ENCODE measurements at regions not wholly inside any gene's neighbourhood (a gene's known extent, or its start where the extent isn't known, plus 50 kb on each side); places are given as distances from the start of the nearest gene placed in this dataset.

DNA sequence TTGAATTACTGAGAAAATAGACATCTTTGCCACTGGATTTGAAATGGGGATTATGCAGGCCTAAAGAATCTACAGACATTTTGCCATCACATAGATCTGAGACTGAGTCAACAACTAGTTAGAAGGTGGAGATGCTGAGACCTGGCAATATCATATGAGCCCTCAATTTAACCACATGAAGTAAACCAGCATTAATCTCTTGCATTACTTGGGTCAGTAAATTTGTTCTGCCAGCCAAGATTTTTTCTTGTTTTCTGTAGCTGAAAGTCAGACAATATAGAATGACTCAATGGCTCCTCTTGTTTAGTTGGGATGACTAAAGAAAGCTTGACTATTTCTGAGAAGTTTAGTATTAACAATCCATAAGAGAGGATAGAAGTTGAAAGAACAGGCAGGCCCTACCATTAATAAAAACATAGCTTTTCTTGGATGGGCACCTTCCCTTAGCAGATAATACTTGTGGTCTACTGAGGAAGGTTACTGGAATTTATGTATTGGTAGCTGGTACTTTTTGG is 396.7 kb upstream of the SORCS1 start:
- no peak for ATAC-seq
- no peak for DNase-seq (ENCODE audit: low spot score)
- no peaks in the 10 kb centered on the region for H3K4me1 Mint-ChIP-seq
- CTCF ChIA-PET = interaction anchor here (0.9 kb wide), 1 partner anchor 12 kb away, joined by 3 read pairs; no protein-coding TSS in a partner anchor
- TF ChIP-seq, protein P1, sequence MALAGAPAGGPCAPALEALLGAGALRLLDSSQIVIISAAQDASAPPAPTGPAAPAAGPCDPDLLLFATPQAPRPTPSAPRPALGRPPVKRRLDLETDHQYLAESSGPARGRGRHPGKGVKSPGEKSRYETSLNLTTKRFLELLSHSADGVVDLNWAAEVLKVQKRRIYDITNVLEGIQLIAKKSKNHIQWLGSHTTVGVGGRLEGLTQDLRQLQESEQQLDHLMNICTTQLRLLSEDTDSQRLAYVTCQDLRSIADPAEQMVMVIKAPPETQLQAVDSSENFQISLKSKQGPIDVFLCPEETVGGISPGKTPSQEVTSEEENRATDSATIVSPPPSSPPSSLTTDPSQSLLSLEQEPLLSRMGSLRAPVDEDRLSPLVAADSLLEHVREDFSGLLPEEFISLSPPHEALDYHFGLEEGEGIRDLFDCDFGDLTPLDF (CRISPR knock-in tag; IDR thresholded peaks at IDR 0.05) = no peak
- TF ChIP-seq IRF2 (CRISPR knock-in tag; IDR thresholded peaks at IDR 0.05; ENCODE audit: borderline replicate concordance, low read depth) = no peak
- no peak for TF ChIP-seq NR3C1 (CRISPR knock-in tag; conservative IDR thresholded peaks at IDR 0.05; ENCODE audit: low read depth)
- TF ChIP-seq GRHL2 (CRISPR knock-in tag; IDR thresholded peaks at IDR 0.05; ENCODE audit: insufficient replicate concordance, severe bottlenecking) = no peak
- TF ChIP-seq, protein P2, sequence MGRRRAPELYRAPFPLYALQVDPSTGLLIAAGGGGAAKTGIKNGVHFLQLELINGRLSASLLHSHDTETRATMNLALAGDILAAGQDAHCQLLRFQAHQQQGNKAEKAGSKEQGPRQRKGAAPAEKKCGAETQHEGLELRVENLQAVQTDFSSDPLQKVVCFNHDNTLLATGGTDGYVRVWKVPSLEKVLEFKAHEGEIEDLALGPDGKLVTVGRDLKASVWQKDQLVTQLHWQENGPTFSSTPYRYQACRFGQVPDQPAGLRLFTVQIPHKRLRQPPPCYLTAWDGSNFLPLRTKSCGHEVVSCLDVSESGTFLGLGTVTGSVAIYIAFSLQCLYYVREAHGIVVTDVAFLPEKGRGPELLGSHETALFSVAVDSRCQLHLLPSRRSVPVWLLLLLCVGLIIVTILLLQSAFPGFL (CRISPR knock-in tag; IDR thresholded peaks at IDR 0.05; ENCODE audit: borderline replicate concordance) = no peak
- TF ChIP-seq JAZF1 (CRISPR knock-in tag; IDR thresholded peaks at IDR 0.05) = no peak
- TF ChIP-seq ZNF219 (CRISPR knock-in tag; IDR thresholded peaks at IDR 0.05; ENCODE audit: borderline replicate concordance) = no peak
- no peak for TF ChIP-seq SP1 (CRISPR knock-in tag; conservative IDR thresholded peaks at IDR 0.05)
- H3K27me3 Mint-ChIP-seq (ENCODE audit: low read depth) = no peaks in the 10 kb centered on the region
- H3K9me3 Mint-ChIP-seq = peaks cover 9% of the 10 kb centered on the region
- no peak overlapping the region for H3K27ac Mint-ChIP-seq
- no peak overlapping the region for H3K4me3 Mint-ChIP-seq
- H3K36me3 Mint-ChIP-seq = peaks cover 6% of the 10 kb centered on the region
- POLR2A ChIA-PET = no interaction called here

DNA sequence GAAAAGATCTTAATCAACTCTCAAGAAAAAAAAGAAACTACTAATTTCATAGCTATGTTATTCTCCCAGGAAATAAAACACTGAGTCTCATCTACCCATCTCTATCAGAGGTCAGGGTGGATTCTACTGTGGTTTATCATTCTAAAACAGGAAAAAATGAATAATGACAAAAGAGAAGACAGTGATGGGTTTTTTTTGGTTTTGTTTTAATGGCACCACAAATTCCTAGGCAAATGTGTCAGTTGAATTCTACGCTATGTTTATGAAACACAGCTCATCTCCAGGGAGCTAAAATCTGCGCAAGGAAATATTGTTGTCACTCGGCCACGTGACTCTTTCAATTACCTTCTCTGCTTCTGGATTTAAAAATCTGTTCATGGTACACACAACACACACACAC is 393.4 kb upstream of the SORCS1 start:
- TF ChIP-seq, protein P3, sequence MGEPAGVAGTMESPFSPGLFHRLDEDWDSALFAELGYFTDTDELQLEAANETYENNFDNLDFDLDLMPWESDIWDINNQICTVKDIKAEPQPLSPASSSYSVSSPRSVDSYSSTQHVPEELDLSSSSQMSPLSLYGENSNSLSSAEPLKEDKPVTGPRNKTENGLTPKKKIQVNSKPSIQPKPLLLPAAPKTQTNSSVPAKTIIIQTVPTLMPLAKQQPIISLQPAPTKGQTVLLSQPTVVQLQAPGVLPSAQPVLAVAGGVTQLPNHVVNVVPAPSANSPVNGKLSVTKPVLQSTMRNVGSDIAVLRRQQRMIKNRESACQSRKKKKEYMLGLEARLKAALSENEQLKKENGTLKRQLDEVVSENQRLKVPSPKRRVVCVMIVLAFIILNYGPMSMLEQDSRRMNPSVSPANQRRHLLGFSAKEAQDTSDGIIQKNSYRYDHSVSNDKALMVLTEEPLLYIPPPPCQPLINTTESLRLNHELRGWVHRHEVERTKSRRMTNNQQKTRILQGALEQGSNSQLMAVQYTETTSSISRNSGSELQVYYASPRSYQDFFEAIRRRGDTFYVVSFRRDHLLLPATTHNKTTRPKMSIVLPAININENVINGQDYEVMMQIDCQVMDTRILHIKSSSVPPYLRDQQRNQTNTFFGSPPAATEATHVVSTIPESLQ (CRISPR knock-in tag; IDR thresholded peaks at IDR 0.05) = no peak
- TF ChIP-seq CBFB (CRISPR knock-in tag; IDR thresholded peaks at IDR 0.05; ENCODE audit: low read depth) = no peak
- TF ChIP-seq TEAD1 (CRISPR knock-in tag; IDR thresholded peaks at IDR 0.05) = no peak
- TF ChIP-seq TEAD4 (CRISPR knock-in tag; IDR thresholded peaks at IDR 0.05) = no peak
- TF ChIP-seq, protein P4, sequence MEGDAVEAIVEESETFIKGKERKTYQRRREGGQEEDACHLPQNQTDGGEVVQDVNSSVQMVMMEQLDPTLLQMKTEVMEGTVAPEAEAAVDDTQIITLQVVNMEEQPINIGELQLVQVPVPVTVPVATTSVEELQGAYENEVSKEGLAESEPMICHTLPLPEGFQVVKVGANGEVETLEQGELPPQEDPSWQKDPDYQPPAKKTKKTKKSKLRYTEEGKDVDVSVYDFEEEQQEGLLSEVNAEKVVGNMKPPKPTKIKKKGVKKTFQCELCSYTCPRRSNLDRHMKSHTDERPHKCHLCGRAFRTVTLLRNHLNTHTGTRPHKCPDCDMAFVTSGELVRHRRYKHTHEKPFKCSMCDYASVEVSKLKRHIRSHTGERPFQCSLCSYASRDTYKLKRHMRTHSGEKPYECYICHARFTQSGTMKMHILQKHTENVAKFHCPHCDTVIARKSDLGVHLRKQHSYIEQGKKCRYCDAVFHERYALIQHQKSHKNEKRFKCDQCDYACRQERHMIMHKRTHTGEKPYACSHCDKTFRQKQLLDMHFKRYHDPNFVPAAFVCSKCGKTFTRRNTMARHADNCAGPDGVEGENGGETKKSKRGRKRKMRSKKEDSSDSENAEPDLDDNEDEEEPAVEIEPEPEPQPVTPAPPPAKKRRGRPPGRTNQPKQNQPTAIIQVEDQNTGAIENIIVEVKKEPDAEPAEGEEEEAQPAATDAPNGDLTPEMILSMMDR (IDR thresholded peaks at IDR 0.05) = no peak
- TF ChIP-seq RORB (CRISPR knock-in tag; IDR thresholded peaks at IDR 0.05) = no peak
- no peak for TF ChIP-seq JUN (CRISPR knock-in tag; IDR thresholded peaks at IDR 0.05)
- TF ChIP-seq PRRX2 (CRISPR knock-in tag; IDR thresholded peaks at IDR 0.05) = no peak
- TF ChIP-seq MYBL2 (CRISPR knock-in tag; IDR thresholded peaks at IDR 0.05) = no peak
- TF ChIP-seq, protein P5, sequence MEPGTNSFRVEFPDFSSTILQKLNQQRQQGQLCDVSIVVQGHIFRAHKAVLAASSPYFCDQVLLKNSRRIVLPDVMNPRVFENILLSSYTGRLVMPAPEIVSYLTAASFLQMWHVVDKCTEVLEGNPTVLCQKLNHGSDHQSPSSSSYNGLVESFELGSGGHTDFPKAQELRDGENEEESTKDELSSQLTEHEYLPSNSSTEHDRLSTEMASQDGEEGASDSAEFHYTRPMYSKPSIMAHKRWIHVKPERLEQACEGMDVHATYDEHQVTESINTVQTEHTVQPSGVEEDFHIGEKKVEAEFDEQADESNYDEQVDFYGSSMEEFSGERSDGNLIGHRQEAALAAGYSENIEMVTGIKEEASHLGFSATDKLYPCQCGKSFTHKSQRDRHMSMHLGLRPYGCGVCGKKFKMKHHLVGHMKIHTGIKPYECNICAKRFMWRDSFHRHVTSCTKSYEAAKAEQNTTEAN (CRISPR knock-in tag; IDR thresholded peaks at IDR 0.05) = no peak
- no peak for TF ChIP-seq NFATC4 (CRISPR knock-in tag; IDR thresholded peaks at IDR 0.05)
- no peak for TF ChIP-seq GRHL2 (CRISPR knock-in tag; IDR thresholded peaks at IDR 0.05; ENCODE audit: insufficient replicate concordance, severe bottlenecking)
- TF ChIP-seq SMAD3 (CRISPR knock-in tag; IDR thresholded peaks at IDR 0.05; ENCODE audit: borderline replicate concordance) = no peak
- TF ChIP-seq, protein P6, sequence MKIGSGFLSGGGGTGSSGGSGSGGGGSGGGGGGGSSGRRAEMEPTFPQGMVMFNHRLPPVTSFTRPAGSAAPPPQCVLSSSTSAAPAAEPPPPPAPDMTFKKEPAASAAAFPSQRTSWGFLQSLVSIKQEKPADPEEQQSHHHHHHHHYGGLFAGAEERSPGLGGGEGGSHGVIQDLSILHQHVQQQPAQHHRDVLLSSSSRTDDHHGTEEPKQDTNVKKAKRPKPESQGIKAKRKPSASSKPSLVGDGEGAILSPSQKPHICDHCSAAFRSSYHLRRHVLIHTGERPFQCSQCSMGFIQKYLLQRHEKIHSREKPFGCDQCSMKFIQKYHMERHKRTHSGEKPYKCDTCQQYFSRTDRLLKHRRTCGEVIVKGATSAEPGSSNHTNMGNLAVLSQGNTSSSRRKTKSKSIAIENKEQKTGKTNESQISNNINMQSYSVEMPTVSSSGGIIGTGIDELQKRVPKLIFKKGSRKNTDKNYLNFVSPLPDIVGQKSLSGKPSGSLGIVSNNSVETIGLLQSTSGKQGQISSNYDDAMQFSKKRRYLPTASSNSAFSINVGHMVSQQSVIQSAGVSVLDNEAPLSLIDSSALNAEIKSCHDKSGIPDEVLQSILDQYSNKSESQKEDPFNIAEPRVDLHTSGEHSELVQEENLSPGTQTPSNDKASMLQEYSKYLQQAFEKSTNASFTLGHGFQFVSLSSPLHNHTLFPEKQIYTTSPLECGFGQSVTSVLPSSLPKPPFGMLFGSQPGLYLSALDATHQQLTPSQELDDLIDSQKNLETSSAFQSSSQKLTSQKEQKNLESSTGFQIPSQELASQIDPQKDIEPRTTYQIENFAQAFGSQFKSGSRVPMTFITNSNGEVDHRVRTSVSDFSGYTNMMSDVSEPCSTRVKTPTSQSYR (CRISPR knock-in tag; IDR thresholded peaks at IDR 0.05) = no peak
- Mint-ChIP-seq H3K4me1 (no peaks in the 10 kb centered on the region), H3K36me3 (no peaks in the 10 kb centered on the region), H3K27me3 (ENCODE audit: low read depth) (no peaks in the 10 kb centered on the region), H3K4me3 (no peak overlapping the region), H3K27ac (no peak overlapping the region), H3K9me3 (no peaks in the 10 kb centered on the region)
- CTCF ChIA-PET = no interaction called here
- DNase-seq (ENCODE audit: low spot score) (no peak), ATAC-seq (no peak)
- POLR2A ChIA-PET = no interaction called here

Data from WTC11 (cell line).